VCaP (cell line): ENCODE measurements at regions not wholly inside any gene's neighbourhood (a gene's known extent, or its start where the extent isn't known, plus 50 kb on each side); places are given as distances from the start of the nearest gene placed in this dataset.

Source experiments
- H3K27ac ChIP-seq: fragments of 450-650 bp; 2 replicates; pipeline ENCODE4 v1.5.1; 2017
- TF ChIP-seq, protein P1 (sequence below): fragments of 450-650 bp; conservative IDR thresholded peaks from 2 replicates; pipeline ENCODE4 v1.5.1; 2017; ENCODE audit warnings: mild to moderate bottlenecking, moderate library complexity

DNA sequence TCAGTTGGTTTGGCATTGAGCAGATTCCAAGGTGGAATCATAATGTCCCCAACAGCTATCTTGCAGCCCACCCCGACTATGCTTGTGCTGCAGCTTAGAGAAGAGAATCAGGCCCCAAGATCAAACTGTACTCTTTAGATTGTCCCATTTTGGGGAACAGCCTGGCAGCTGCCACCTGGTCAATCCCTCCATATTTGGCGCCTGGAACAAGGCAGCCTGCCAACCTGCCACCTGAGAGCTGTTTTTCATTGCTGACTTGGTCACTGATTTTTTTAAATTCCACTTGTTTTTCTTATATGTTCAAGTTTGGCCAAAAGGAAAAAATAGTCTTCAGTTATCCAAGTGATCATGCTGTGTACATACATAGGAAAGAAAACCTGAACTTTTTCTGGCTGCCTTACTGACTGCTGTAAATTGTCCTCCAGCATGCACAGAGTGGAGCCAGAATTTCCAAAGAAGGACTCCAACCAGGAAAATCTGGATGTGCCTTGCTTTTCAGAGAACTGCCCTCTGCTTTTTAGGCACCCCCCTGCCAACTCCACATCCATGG, 504.2 kb downstream of the ENC1 start:
- no peak overlapping the region for H3K27ac ChIP-seq
- TF ChIP-seq, protein P1, sequence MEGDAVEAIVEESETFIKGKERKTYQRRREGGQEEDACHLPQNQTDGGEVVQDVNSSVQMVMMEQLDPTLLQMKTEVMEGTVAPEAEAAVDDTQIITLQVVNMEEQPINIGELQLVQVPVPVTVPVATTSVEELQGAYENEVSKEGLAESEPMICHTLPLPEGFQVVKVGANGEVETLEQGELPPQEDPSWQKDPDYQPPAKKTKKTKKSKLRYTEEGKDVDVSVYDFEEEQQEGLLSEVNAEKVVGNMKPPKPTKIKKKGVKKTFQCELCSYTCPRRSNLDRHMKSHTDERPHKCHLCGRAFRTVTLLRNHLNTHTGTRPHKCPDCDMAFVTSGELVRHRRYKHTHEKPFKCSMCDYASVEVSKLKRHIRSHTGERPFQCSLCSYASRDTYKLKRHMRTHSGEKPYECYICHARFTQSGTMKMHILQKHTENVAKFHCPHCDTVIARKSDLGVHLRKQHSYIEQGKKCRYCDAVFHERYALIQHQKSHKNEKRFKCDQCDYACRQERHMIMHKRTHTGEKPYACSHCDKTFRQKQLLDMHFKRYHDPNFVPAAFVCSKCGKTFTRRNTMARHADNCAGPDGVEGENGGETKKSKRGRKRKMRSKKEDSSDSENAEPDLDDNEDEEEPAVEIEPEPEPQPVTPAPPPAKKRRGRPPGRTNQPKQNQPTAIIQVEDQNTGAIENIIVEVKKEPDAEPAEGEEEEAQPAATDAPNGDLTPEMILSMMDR, result no peak

DNA sequence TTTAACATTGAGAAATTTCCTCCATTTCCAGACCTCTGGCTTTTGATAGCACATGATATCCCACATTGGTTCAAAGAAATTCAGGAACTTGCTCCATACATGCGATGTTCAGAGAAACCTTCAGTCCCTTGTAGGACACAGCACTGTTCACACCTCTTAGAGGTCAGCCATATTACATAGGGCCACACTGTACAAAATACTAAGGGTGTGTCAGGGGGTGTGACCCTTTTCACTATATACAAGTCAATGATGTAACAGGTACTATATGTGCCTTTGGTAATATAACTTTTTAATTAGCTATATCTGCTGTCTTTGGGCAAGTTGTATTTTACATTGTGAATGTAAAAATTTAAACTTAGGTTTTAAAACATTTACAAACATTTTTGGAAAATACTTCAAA, 505.5 kb downstream of the ENC1 start:
- TF ChIP-seq, protein P1, result no peak
- H3K27ac ChIP-seq, result no peak overlapping the region

DNA sequence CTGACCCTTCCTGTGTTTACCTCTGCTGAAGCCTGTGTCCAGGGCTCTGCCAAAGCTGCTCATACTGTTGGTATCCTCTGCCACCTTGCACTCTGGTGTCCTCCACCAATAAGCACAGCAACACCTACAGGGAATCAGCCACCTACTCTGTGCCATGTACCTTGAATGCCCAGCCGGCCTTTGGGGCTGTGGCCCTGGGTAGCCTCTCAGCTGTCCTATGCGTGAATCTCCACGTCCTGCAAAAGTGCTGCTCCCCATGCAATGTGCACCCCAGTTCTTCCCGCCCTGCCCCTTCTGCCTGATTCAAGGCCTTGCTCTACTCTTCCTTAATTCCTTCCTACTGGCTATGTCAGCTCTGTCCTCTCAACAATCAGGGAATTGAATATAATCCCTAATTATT, 506.5 kb downstream of the ARHGEF28 start:
- H3K27ac ChIP-seq, result no peak overlapping the region
- TF ChIP-seq, protein P1, result no peak

DNA sequence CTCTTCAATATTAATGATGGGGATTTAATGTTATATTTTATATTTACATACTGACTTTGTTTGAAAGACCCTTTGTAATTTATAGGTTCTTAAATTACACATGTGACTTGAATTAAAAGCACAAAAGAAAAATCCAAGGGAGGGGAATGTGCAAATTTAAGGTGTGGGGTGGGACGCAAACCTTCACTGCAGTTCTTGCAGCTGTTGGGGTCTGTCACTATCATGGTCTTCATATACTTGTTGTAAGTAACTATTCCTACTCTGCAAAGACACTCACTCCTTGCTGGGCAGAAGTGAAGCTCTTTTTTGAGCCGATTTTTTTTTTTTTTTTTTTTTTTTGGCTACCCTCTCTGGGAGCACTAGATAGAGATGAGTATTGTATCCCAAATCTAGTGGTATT, 505.3 kb downstream of the ARHGEF28 start:
- H3K27ac ChIP-seq, result peak overlapping the region; percentile 40
- TF ChIP-seq, protein P1, result no peak

DNA sequence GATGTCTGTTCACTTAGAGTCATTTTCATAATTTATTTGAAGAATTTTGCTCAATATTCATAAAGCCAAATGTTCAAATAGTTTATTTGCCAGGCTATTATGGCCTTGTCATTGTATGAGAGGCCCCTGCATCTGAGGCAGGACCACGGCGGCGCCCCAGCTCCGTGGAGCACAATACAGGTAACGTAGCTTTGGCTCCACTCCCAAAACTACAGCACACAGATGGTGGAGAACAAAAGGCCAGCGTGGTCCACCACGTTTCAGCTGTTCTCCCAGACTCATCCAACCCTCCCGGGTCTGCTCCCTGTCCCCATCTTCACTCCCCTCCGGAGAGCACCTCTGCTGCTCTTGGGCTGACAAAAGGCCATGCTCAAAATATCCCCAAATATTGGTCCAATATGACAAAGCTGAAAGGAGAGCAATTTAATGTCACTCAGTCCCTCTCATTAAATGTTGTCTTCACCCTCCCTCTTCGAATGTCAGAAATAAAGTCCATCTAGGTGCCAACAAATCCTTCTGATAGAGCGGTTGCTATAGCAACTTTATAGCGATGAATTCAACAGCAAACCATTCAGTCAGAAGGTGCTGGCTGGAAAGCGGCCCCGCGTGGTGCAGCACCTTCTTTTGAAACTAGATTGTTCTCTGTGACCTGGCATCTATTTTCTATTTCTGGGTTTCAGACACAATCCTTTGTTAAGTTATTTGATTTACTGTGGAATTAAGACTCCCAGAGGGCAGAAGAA, 504.3 kb downstream of the ARHGEF28 start:
- TF ChIP-seq, protein P1, result no peak
- peak overlapping the region; percentile 40 for H3K27ac ChIP-seq

DNA sequence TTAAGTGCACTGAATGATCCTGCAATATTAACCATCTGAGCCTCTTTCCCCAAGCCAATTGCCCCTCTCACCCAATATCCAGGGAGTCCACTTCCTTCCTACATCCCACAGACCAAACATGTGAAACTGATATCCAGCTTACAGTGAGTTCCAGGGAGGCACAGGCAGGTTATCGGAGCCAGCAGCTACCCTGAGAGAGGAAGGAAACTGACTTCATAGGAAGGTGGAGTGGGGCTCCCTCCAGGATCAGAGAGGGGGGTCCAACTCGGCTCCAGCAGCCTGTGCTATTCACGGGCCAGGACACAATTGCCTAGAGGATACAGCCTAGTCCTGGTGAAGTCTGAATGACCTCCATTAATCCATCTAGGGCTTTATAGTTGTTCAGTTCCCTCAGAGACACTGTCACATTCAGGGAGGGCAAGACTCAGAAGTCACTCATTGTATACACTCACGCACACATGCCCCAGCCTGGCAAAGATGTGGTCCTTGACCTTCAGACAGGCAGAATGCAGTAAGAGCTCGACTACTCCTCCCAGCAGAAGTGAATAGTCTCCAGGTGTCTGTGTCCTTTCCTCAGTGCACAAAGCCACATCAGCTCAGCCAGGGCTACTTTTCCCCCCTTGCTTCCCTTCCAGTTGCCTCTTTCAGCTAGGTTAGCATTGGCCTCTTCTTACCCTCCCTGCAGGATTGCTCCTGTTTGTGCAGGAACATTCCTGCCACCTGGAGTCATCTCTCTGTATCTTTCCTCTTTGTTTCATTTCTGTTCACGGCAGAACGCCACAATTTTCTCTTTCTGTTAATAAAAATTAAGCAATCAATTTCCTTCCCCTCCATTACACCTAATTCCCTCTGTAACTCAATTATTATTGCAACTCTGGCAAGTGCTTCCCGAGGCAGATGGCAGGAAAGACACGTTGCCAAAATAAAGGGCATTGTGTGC, 501.7 kb downstream of the ARHGEF28 start:
- TF ChIP-seq, protein P1, result peak; percentile 39; the same call in 1 of the 2 replicates
- H3K27ac ChIP-seq, result peak overlapping the region; percentile 70

DNA sequence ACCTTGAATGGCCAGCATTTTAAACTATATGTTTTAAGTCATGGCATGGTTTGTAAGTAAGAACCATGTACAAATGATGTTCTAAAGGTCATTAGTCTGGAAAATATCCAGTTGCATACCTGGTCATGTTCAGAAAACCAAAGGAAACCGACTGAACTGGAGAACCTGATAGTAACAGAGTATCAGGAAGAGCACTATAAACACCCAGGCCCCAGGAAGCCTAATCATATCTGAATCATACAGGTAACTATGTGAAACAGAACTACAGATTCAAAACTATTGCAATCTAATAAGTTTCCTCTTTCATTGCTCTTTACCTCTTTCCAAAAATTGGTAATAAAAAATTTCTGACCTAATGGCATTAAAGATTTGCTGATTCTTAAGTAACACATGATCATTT, 500.3 kb downstream of the ARHGEF28 start:
- TF ChIP-seq, protein P1, result no peak
- H3K27ac ChIP-seq, result peak overlapping the region; percentile 70; the same call in 1 of the 2 replicates
